ENCODE measurements at regions not wholly inside any gene's neighbourhood (a gene's known extent, or its start where the extent isn't known, plus 50 kb on each side); places are given as distances from the start of the nearest gene placed in this dataset.

GRCh38 chr12:54711669-54712068 is 63.5 kb upstream of the DCD start:
- TF ChIP-seq TAF1 (IDR thresholded peaks at IDR 0.05; ENCODE audit: low read depth, low read length) (no peak), CREB1 (IDR thresholded peaks at IDR 0.05) (no peak), NANOG (IDR thresholded peaks at IDR 0.05; ENCODE audit: insufficient read depth, low read depth, low read length, poor library complexity, severe bottlenecking) (no peak), SP4 (IDR thresholded peaks at IDR 0.05; ENCODE audit: low read length) (no peak), EP300 (IDR thresholded peaks at IDR 0.05; ENCODE audit: borderline replicate concordance in 1 of 2, low read depth in 2 of 2, low read length in 2 of 2) (no peak), POLR2A (IDR thresholded peaks at IDR 0.05; ENCODE audit: control extremely low read depth in 1 of 2, low read depth in 2 of 2, low read length in 2 of 2) (no peak), SIX5 (IDR thresholded peaks at IDR 0.05; ENCODE audit: low read depth, low read length) (no peak), CBX8 (IDR thresholded peaks at IDR 0.05; ENCODE audit: borderline replicate concordance, low read depth, low read length) (no peak), MAFK (IDR thresholded peaks at IDR 0.05; ENCODE audit: low read depth, low read length) (no peak)
- TF ChIP-seq, protein P1, sequence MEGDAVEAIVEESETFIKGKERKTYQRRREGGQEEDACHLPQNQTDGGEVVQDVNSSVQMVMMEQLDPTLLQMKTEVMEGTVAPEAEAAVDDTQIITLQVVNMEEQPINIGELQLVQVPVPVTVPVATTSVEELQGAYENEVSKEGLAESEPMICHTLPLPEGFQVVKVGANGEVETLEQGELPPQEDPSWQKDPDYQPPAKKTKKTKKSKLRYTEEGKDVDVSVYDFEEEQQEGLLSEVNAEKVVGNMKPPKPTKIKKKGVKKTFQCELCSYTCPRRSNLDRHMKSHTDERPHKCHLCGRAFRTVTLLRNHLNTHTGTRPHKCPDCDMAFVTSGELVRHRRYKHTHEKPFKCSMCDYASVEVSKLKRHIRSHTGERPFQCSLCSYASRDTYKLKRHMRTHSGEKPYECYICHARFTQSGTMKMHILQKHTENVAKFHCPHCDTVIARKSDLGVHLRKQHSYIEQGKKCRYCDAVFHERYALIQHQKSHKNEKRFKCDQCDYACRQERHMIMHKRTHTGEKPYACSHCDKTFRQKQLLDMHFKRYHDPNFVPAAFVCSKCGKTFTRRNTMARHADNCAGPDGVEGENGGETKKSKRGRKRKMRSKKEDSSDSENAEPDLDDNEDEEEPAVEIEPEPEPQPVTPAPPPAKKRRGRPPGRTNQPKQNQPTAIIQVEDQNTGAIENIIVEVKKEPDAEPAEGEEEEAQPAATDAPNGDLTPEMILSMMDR (IDR thresholded peaks at IDR 0.05; ENCODE audit: control extremely low read depth in 1 of 3, insufficient read depth in 1 of 3, low read depth in 1 of 3, low read length in 3 of 3) = no peak
